Stomach (tissue), 4 donors: ENCODE measurements at regions not wholly inside any gene's neighbourhood (a gene's known extent, or its start where the extent isn't known, plus 50 kb on each side); places are given as distances from the start of the nearest gene placed in this dataset.

Source experiments
- CTCF ChIP-seq, 7 experiments: fragments of 450-650 bp in 4 of 7; fragments of 200-600 bp in 3 of 7; sonication (generic) in 3 of 7; IDR thresholded peaks; one replicate each; pipeline ENCODE4 v1.5.1; 2016 to 2019; ENCODE audit warnings: antibody characterized with exemption in 7 of 7, control low read depth in 2 of 7, mild to moderate bottlenecking in 1 of 7
- POLR2A ChIP-seq, 4 donors: fragments of 450-650 bp; IDR thresholded peaks; one replicate each; pipeline ENCODE4 v1.6.1; 2016; ENCODE audit warnings: antibody characterized with exemption in 4 of 4, control low read depth in 2 of 4, mild to moderate bottlenecking in 1 of 4, moderate library complexity in 1 of 4

- TF ChIP-seq CTCF (IDR thresholded peaks at IDR 0.05) (no peak), POLR2A (IDR thresholded peaks at IDR 0.05) (no peak)
These were observed 183.8 kb upstream of the THBS1 start for GRCh38 chr15:39396979-39397615.
